Gastrocnemius medialis (tissue), 4 donors: ENCODE measurements at regions not wholly inside any gene's neighbourhood (a gene's known extent, or its start where the extent isn't known, plus 50 kb on each side); places are given as distances from the start of the nearest gene placed in this dataset.

Experiments
- POLR2A ChIP-seq, 2 donors: fragments of 450-650 bp; IDR thresholded peaks; one replicate each; pipeline ENCODE4 v1.6.1; 2017; ENCODE audit warnings: antibody characterized with exemption in 2 of 2, mild to moderate bottlenecking in 2 of 2, moderate library complexity in 2 of 2
- TF ChIP-seq, protein P1 (sequence below), 5 experiments: fragments of 450-650 bp in 3 of 5; fragments of 200-600 bp in 2 of 5; sonication (generic) in 2 of 5; IDR thresholded peaks in 4 of 5; conservative IDR thresholded peaks in 1 of 5; 1 replicate in 4 of 5; 2 replicates in 1 of 5; pipeline ENCODE4 v1.5.1; 2016 to 2019; ENCODE audit warnings: antibody characterized with exemption in 5 of 5, mild to moderate bottlenecking in 3 of 5, moderate library complexity in 3 of 5

GRCh38 chr6:120587381-120587780 lies 746.9 kb downstream of the TBC1D32 start:
- TF ChIP-seq, protein P1, sequence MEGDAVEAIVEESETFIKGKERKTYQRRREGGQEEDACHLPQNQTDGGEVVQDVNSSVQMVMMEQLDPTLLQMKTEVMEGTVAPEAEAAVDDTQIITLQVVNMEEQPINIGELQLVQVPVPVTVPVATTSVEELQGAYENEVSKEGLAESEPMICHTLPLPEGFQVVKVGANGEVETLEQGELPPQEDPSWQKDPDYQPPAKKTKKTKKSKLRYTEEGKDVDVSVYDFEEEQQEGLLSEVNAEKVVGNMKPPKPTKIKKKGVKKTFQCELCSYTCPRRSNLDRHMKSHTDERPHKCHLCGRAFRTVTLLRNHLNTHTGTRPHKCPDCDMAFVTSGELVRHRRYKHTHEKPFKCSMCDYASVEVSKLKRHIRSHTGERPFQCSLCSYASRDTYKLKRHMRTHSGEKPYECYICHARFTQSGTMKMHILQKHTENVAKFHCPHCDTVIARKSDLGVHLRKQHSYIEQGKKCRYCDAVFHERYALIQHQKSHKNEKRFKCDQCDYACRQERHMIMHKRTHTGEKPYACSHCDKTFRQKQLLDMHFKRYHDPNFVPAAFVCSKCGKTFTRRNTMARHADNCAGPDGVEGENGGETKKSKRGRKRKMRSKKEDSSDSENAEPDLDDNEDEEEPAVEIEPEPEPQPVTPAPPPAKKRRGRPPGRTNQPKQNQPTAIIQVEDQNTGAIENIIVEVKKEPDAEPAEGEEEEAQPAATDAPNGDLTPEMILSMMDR (IDR thresholded peaks at IDR 0.05 in 4 of 5, conservative IDR thresholded peaks at IDR 0.05 in 1 of 5), result no peak
- no peak for TF ChIP-seq POLR2A (IDR thresholded peaks at IDR 0.05)
